Tibial nerve (tissue), 4 donors: ENCODE measurements at regions not wholly inside any gene's neighbourhood (a gene's known extent, or its start where the extent isn't known, plus 50 kb on each side); places are given as distances from the start of the nearest gene placed in this dataset.

Experiments used
- DNase-seq, 2 donors: peaks; one replicate each; pipeline ENCODE4 v3.0.0-alpha.2; 2019; ENCODE audit warnings: low spot score in 2 of 2
- H3K27ac ChIP-seq, 4 donors: fragments of 200-600 bp; sonication (generic) in 3 of 4; one replicate each; pipeline ENCODE4 v1.5.1; 2017 to 2019; ENCODE audit warnings: mild to moderate bottlenecking in 1 of 4
- H3K27me3 ChIP-seq, 2 donors: fragments of 200-600 bp; sonication (generic) in 1 of 2; one replicate each; pipeline versions ENCODE4 v1.5.1 to v1.6.0; 2017 to 2019
- H3K36me3 ChIP-seq, 3 donors: fragments of 200-600 bp; sonication (generic); one replicate each; pipeline ENCODE4 v1.5.1; 2018 to 2019
- H3K4me1 ChIP-seq, 4 donors: fragments of 200-600 bp; sonication (generic) in 3 of 4; one replicate each; pipeline ENCODE4 v1.5.1; 2017 to 2019
- H3K4me3 ChIP-seq, 4 donors: fragments of 200-600 bp; sonication (generic) in 3 of 4; one replicate each; pipeline ENCODE4 v1.5.1; 2017 to 2019; ENCODE audit warnings: mild to moderate bottlenecking in 1 of 4, moderate library complexity in 1 of 4
- H3K9me3 ChIP-seq, 4 donors: fragments of 200-600 bp; sonication (generic) in 3 of 4; one replicate each; pipeline ENCODE4 v1.5.1; 2017 to 2019
- EP300 ChIP-seq, 2 donors: sonication (generic); formaldehyde crosslinking; IDR thresholded peaks; one replicate each; pipeline ENCODE4 v1.6.1; 2017; ENCODE audit warnings: antibody characterized with exemption in 2 of 2, mild to moderate bottlenecking in 1 of 2
- POLR2A ChIP-seq, 2 donors: fragments of 450-650 bp; IDR thresholded peaks; one replicate each; pipeline ENCODE4 v1.6.1; 2017; ENCODE audit warnings: antibody characterized with exemption in 2 of 2, mild to moderate bottlenecking in 2 of 2, moderate library complexity in 2 of 2
- WGBS, 2 donors: methylation state at CpG; one replicate each; pipeline ENCODE4 v1.1.5; 2018; 5-methylcytosine and 5-hydroxymethylcytosine counted together
- TF ChIP-seq, protein P1 (sequence below), 5 experiments: fragments of 200-600 bp in 3 of 5; fragments of 450-650 bp in 2 of 5; sonication (generic) in 3 of 5; IDR thresholded peaks; one replicate each; pipeline ENCODE4 v1.5.1; 2016 to 2019; ENCODE audit warnings: antibody characterized with exemption in 5 of 5, mild to moderate bottlenecking in 3 of 5, moderate library complexity in 2 of 5

DNA sequence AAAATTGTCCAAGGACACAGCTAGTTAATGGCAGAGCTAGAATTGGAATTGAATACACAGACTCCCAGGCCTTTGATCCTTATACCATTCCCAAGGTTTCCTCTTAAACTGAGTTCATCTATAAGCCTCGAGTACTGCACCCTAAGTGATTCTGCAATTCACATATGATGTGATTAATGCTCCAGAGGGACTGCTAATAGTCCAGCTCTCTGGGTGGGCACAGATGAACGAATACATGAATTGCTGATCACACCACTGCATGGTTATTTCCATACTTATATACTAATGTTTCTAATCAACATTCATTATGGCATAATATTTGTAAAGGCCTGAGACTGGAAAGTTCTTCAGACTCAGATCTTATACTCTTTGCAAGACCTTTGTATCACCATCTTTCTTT is 101.8 kb downstream of the NUFIP1 start:
- H3K27me3 ChIP-seq: no peaks in the 10 kb centered on the region
- 58 to 61% methylated on average over 2 of the region's 2 CpGs for WGBS, 2 donors
- no peak for DNase-seq
- no peak for TF ChIP-seq POLR2A (IDR thresholded peaks at IDR 0.05)
- TF ChIP-seq, protein P1, sequence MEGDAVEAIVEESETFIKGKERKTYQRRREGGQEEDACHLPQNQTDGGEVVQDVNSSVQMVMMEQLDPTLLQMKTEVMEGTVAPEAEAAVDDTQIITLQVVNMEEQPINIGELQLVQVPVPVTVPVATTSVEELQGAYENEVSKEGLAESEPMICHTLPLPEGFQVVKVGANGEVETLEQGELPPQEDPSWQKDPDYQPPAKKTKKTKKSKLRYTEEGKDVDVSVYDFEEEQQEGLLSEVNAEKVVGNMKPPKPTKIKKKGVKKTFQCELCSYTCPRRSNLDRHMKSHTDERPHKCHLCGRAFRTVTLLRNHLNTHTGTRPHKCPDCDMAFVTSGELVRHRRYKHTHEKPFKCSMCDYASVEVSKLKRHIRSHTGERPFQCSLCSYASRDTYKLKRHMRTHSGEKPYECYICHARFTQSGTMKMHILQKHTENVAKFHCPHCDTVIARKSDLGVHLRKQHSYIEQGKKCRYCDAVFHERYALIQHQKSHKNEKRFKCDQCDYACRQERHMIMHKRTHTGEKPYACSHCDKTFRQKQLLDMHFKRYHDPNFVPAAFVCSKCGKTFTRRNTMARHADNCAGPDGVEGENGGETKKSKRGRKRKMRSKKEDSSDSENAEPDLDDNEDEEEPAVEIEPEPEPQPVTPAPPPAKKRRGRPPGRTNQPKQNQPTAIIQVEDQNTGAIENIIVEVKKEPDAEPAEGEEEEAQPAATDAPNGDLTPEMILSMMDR (IDR thresholded peaks at IDR 0.05): no peak
- no peak for TF ChIP-seq EP300 (IDR thresholded peaks at IDR 0.05)
- no peak overlapping the region for H3K4me3 ChIP-seq
- no peaks in the 10 kb centered on the region for H3K9me3 ChIP-seq
- H3K36me3 ChIP-seq: no peaks in the 10 kb centered on the region
- H3K27ac ChIP-seq: peak overlapping the region in 1 of 4 donors; percentile 8
- no peaks in the 10 kb centered on the region for H3K4me1 ChIP-seq

DNA sequence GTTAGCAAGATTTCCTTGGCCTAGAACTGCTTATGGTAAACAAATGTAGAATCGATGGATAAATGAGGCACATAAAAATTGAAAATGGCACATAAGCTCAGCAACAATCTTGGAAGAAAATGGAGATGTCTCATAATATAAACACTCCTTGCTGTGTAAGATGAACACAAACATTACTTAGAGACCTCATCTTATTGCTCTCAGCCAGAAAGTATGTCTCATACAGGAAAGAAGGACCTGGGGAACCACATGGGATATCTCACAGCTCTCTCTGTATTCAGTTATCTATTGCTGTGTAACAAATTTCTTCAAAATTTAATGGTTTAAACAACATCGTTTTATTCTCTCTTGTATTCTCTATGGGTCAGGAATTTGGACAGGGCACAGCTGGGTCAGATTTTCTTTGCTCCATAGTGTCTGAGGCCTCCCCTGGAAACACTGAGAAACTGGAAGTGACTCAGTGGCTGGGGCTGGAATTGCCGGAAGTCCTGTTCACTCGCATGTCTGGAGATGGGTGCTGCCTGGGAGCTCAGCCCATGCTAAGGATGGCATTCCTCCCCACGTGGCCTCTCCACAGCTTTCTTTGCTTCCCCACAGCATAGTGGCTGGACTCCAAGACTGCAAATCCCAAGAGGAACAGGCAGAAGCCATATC is 105.1 kb downstream of the NUFIP1 start:
- no peak for DNase-seq
- Histone ChIP-seq H3K27ac (no peak overlapping the region), H3K9me3 (no peaks in the 10 kb centered on the region), H3K4me1 (no peaks in the 10 kb centered on the region), H3K4me3 (no peak overlapping the region), H3K36me3 (no peaks in the 10 kb centered on the region), H3K27me3 (no peaks in the 10 kb centered on the region)
- TF ChIP-seq EP300 (IDR thresholded peaks at IDR 0.05) (no peak), POLR2A (IDR thresholded peaks at IDR 0.05) (no peak)
- TF ChIP-seq, protein P1 (IDR thresholded peaks at IDR 0.05): no peak
- 70% methylated on average over 5 of the region's 5 CpGs for WGBS, 2 donors

DNA sequence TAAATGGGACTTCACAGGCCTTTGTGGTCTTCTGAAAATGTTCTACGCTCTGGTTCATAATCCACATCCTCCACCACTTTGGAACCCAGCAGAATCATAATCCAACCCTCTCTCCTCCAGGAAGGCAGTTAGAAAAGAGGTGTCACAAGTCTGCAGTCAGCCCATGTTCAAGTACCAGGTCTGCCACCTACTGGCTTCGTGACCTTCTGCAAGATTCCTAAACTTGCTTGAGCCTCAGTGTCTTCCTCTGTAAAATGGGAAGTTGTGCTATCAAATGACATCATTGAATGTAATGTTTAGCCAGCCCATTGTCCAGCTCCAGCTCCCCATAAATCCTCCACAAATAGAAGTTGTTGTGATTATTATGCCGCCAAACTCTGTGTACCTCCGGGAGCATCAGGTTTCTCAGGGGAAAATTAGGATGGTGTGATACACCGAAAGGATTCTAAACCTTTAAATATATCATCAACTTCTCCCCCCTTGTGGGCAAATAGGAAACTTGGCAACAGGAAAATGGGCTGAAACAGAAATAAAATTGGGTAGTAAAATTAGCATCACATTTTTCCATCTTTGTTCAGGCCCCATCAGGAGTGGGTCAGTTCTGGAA is 109.7 kb downstream of the NUFIP1 start:
- no peak for TF ChIP-seq POLR2A (IDR thresholded peaks at IDR 0.05)
- no peak for TF ChIP-seq EP300 (IDR thresholded peaks at IDR 0.05)
- TF ChIP-seq, protein P1 (IDR thresholded peaks at IDR 0.05): peak in 2 of 5 experiments; percentile 10 to 12
- Histone ChIP-seq H3K27me3 (no peaks in the 10 kb centered on the region), H3K9me3 (peaks cover 0 to 12% (median 0%) of the 10 kb centered on the region in 4 donors), H3K4me1 (no peaks in the 10 kb centered on the region), H3K27ac (no peak overlapping the region), H3K4me3 (no peak overlapping the region), H3K36me3 (no peaks in the 10 kb centered on the region)
- WGBS, 2 donors: 79 to 86% methylated on average over 5 of the region's 5 CpGs
- no peak for DNase-seq

DNA sequence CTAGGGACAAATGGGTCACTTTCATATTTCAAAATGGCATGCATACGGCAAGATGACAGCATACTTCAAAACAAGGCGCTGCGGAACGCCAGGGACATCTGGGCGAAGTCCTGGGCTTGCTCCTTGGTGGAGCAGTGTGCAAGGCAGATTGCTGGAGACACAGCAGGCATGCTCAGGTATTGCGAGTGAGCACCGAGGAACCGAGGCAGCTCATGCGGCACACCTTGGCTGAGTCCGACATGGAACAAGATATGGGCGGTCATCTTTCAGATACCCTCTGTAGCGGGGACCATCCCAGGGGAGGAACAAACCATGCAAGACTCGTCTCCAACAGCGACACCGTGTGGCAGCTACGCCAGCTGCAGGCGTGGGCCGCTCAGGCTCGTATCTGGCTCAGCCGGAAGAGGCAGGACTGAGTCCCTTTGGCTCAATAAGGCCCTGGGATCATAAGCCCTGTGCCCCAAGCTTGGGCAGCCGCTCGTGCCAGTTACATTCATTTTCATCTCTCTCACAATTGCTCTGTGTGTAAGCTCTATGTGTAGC is 112.4 kb downstream of the NUFIP1 start:
- TF ChIP-seq POLR2A (IDR thresholded peaks at IDR 0.05) (no peak), EP300 (IDR thresholded peaks at IDR 0.05) (no peak)
- TF ChIP-seq, protein P1 (IDR thresholded peaks at IDR 0.05): no peak
- Histone ChIP-seq H3K9me3 (peaks cover 0 to 12% (median 0%) of the 10 kb centered on the region in 4 donors), H3K27me3 (no peaks in the 10 kb centered on the region), H3K36me3 (no peaks in the 10 kb centered on the region), H3K4me1 (no peaks in the 10 kb centered on the region), H3K27ac (no peak overlapping the region), H3K4me3 (no peak overlapping the region)
- no peak for DNase-seq
- WGBS, 2 donors: 81 to 84% methylated on average over 22 of the region's 22 CpGs
